Stimulated activated CD4-positive, alpha-beta T cell treated with anti-CD3 and anti-CD28 coated beads, Interleukin-15, amount 100 ng/mL, for 24 hours (primary cell): ENCODE measurements at regions not wholly inside any gene's neighbourhood (a gene's known extent, or its start where the extent isn't known, plus 50 kb on each side); places are given as distances from the start of the nearest gene placed in this dataset.

Experiments
- DNase-seq: peaks from one replicate; pipeline ENCODE4 v3.0.0-alpha.2; 2020

- no peak for DNase-seq
Measured at GRCh38 chr5:167509076-167509475, 782.4 kb upstream of the WWC1 start.

DNA sequence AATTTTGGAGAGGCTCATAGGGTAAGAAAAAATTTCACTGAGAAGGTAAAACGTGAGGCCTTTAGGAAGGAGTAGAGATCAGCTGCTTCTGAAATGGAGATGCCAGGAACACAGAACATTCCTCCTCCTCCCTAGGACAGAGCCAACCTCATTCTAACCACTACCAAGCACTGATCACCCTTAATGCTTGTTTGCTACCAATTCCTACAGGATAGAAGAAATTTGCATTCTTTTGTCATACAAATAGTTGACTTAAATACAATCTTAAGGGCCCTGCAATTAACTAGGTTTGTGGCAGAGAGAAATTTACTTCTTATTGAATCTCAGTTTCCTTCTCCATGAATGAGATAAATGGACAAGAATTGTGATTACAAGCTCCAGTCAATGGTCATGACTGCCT, 780.2 kb upstream of the WWC1 start:
- DNase-seq: no peak

- DNase-seq: no peak
Measured at GRCh38 chr5:167512111-167512510, 779.3 kb upstream of the WWC1 start.

GRCh38 chr5:167513381-167513780, 778.1 kb upstream of the WWC1 start:
- no peak for DNase-seq

DNA sequence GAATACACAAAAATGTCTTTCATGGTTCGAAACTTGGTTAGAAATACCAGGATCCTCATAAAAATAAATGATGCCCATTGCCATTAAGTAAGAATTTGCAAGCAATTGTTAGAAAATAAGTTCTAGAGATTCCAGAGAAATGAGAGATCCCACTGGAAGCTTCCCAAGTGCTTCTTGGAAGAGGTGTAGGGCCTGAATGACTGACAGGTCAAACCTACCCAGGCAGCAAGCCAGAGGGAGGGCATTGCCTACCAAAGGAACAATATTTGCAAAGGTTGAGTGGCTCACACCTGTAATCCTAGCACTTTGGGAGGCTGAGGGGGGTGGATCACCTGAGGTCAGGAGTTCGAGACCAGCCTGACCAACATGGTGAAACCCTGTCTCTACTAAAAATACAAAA, 777.0 kb upstream of the WWC1 start:
- DNase-seq: no peak

- DNase-seq: no peak
Measured at GRCh38 chr5:167525004-167525403, 766.4 kb upstream of the WWC1 start.

DNA sequence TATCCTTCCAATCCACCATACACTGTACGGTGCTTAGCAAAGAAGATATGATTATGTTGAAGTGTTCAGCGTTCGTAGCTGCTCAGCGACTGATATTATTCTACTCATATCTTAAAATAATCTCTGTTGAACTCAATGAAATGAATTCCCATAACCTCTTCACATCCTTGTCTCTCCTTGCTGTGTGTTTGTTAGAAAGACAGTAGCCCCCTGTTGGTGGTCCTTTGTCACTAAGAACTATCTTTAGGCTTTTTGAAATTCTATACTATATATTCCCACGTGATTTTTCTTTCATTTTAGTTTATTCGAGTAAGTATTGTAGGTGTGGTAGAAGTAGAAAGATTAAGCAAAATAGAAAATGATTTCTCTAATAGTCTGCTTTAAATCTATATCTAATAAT, 762.8 kb upstream of the WWC1 start:
- no peak for DNase-seq

- DNase-seq: no peak
Measured at GRCh38 chr5:167530548-167530947, 760.9 kb upstream of the WWC1 start.

DNA sequence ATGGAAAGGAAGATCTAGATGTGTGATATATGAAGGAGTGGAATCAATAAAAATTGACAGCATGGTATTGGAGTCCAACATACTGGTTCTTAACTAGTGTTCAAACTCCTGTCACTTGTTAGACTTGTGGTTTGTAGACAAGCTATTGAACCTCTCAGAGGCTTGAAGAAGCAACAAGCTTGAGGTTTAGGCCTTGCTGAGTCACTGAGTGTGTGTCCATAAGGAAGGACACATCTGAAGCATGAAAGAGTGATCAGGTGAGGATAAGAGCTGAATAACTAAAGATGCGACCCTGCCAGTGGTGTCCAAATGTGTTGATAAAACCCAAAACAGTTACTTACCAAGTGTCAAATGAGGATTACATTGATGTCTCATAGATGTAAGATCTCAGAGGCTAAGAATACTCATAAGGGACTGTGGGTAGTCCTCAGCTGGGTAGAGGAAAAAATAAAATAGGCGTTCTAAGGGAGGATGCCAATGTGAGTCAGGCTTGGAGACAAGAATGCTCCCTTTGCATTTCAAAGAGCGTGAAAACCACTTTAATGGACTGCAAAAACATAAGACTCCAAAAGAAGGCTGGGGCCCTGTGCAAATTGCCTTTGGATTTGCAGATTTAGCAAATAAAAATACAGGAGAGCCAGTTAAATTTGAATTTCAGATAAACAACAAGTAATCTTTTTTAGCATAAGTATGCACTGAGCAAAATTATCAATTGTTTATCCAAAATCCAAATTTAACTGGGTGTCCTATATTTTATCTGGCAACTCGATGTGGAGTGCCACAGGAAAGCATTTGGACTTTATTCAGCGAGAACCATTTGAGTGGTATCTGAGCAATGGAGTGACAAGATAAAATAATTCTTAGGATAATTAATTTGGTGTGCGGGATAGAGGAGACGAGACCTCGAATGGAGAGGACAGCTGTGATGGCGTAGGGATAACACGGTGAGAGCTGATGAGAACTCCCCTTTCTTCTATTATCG, 757.3 kb upstream of the WWC1 start:
- no peak for DNase-seq

DNA sequence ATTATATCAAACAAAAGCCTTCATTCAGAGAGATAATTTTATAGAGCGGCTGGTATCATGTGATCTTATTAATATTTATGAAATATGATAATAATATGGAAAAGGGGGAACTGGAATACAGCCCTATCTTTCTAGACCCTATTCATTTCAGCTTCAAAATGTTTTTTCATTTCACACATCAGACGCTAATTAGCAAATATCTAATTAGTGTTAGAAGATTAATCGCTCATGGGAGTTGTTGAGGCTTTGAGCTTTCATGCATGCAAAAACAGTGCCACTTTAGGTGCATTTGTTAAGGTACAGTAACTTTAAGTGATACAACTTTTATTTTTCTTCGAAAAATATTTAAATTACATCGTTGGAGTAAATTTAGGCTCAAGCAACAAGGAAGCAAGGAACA, 751.7 kb upstream of the WWC1 start:
- no peak for DNase-seq

- no peak for DNase-seq
Measured at GRCh38 chr5:167546270-167546669, 745.2 kb upstream of the WWC1 start.

- no peak for DNase-seq
Measured at GRCh38 chr5:167552356-167552755, 739.1 kb upstream of the WWC1 start.

DNA sequence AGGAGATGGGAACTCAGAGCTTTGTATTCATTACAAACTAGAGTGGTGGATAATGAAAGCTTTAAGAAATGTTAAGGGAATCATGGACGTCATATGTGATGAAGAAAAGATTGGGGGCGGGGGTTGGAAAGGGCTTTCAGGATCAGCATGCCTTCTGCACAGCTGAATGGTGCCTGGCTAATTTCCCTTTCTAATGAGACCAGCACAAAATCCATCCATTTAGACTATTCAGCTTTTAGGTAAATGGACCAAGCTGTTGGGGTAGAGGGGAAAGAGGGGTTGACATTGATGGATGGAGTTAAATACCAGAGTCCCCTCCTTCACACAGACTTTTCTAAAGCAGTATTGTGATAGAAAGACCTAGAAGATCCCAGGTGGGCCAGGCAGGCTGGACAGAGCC, 737.9 kb upstream of the WWC1 start:
- no peak for DNase-seq

DNA sequence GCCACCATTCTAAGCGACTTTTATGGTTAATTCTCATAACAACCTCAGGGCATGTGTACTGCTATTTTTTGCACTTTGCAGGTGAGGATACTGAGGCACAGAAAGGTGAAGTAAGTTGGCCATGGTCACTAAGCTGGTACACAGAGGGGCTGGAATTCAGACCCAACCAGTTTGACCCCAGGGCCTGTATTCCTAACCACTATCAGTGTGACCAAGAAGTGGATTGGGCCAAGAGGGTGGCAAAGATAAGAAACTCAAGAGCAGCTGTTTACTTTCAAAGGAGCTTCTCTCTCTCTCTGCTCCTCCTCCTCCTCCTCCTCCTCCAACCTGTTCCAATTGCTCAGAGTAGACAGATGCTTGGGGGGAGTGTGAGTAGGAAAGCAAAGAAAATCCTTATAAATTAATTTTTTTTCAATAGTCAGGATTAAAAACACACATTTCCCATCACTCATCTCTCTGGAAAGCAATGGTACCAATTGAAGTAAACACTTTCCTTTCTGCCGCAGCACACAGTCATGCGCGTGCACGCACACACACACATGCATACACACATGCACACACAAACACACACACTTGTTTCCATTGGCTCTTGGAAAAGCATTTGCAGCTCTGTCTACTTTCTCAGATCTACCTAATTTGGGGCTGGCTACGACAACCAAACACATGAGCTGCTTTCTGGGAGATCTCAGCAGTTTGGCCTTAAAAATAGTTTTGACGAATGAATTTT, 736.7 kb upstream of the WWC1 start:
- DNase-seq: no peak

- no peak for DNase-seq
Measured at GRCh38 chr5:167555565-167556166, 735.8 kb upstream of the WWC1 start.

DNA sequence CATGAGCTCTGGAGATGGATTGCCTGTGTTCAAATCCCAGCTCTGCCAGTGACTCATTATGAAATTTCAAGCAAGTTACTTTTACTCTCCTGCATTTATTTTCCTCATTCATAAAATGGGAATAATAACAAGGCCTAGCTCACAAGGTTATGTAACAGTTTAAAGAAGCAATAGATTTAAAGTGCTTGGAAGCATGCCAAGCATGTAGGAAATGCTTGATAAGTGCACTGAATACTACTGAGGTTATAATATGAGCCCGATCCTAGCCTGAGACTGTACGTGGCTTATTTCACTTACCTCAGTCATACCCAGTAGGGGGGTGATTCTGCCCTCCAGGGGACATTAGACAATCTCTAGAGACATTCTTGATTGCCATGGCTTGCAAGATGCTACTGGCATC, 734.1 kb upstream of the WWC1 start:
- no peak for DNase-seq

DNA sequence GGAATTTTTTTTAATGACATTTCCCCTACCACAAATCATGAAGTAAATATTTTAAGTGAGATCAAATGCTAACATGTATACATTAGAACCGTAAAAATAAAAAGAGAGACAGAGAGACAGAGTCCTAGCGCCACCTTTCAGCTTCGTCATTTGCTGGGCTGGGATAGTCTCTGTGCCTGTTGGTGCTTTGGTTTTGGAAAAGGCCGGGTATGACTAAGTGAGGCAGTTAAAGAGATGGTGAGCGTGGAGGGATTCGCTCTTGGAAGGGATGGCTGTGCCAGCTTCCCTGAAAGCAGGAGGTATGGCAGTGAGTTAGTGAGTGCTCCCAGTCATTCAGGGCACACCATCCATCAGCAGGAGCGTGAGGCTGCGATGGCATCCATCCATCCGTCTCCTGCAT, 729.6 kb upstream of the WWC1 start:
- no peak for DNase-seq

DNA sequence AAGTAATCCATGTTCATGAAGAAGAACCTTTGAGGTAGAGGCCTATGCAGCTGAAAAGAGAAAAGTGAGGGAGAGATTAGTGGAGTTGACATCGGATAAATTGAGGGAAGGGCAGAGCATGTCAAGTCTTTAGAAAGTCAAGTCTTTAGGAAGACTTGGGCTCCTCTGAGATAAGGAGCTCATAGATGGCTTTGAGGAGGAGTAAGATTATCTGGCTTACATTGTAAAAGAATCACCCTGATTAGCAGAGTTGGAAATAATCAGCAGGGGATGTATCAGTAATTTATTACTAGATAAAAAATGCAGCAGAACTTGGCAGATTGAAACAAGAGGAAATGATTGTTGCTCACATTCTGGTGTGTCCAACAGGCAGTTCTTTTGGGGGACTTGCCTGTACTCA, 727.2 kb upstream of the WWC1 start:
- no peak for DNase-seq

DNA sequence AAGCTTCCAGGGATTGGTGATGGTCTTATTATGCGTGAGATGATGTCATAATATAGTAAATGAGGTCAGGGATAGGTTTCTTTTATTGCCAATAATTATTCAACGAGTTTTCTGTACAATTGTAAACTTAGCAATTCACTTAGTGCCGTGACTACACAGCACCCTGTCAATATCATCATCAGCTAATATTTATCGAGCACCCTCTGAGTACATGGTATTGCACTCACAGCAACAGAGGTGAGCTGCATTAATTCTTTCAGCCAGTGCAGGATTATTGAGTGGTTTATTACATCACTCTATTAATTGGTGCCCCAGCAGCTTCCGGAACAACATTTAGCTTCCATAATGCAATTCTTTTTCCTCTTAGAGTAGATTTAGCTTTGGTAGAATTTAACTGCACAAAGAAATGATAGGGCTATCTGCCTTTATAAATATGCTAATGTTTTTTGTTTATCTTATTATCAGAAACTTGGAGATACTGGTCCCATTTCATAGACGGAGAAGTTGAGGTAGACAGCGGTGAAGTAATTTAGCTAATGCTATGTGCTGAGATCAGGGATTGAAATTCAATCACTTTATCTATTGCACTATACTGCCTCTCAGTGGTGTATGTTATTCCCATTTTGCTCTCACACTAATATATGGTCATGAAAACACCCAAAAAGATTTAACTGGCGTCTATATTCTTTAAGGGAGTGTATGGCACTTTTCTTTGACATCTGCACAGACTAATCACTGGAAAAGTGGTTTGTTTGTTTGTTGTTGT, 726.1 kb upstream of the WWC1 start:
- DNase-seq: no peak

DNA sequence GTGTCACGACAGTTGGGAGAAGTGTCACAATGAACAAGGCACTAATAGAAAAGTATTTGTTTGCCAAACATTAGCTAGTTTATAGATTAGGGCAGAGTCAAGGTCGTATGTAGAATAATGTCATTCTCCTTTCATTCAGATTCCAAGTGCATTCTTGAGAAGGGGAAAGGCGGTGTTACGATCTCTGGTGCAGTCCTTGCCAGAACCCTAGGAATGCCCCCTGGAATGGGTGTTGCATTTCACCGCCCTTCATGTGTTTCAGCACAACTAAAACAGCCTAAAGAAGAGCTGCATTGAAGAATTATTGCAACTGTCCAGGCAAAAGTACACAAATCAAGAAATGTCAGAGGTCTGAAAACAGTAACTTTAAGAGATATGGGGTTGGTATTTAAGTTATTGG, 721.0 kb upstream of the WWC1 start:
- DNase-seq: no peak

GRCh38 chr5:167571824-167572223, 719.6 kb upstream of the WWC1 start:
- no peak for DNase-seq

DNA sequence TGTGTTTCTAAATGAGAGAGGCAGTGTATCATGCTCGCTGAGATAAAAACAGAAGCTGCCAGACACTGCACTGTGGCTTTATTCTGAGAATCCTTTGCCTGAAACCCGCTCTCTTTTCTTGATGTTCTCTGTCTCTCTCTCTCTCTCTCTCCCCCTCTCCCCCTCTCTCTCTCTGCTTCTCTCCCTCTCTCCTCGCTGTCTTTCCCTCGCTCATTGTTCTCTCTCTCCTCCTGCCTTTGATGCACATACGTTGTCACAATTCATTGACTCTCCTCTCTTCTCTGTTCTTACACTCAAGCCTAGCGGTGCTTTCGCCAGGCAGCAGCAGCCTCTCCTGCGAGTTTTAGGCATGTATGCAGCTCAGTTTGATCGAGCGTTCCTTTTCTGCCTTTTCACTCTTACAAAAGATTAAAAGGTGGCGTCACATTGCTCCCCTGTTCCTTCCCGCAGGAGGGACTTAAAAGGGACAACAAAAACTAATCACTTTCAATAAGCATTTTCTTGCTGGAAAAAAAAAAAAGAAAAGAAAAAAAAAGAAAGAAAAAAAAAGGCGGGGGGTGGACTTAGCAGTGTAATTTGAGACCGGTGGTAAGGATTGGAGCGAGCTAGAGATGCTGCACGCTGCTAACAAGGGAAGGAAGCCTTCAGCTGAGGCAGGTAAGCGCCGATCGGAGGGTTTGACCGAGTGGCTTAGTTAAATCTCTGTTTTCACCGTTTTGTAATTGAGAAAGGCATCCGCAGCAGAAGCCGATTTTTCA, 717.9 kb upstream of the WWC1 start:
- no peak for DNase-seq
